OCI-LY7 (cell line): ENCODE measurements at regions not wholly inside any gene's neighbourhood (a gene's known extent, or its start where the extent isn't known, plus 50 kb on each side); places are given as distances from the start of the nearest gene placed in this dataset.

Experiments used
- BruUV-seq: library from RNA; stranded (reverse); fragments of 400-500 nt; replicated peaks from 2 replicates; lab custom pipeline; 2021; lab: Mats Ljungman, UMichigan
- CTCF ChIA-PET: fragments of 300-600 bp; sonication (Branson Sonifier 250); formaldehyde crosslinking; loops from one replicate; lab custom pipeline; 2022; ENCODE audit warnings: antibody characterized with exemption; ENCODE audit not compliant: unreplicated experiment; lab: Charles Lee
- POLR2A ChIA-PET: fragments of 300-600 bp; sonication (Branson Sonifier 250); formaldehyde crosslinking; loops from one replicate; lab custom pipeline; 2022; ENCODE audit warnings: antibody characterized with exemption; lab: Charles Lee
- DNase-seq: peaks from one replicate; pipeline ENCODE4 v3.0.0-alpha.2; 2015; ENCODE audit warnings: low spot score
- H2AFZ ChIP-seq: fragments of 200-600 bp; sonication (generic), shearing (Covaris generic); 2 replicates; pipeline ENCODE4 v1.6.1; 2014; ENCODE audit warnings: mild to moderate bottlenecking, antibody characterized with exemption, low read length, moderate library complexity
- H3K27ac ChIP-seq: fragments of 200-600 bp; sonication (generic); 2 replicates; pipeline ENCODE4 v1.5.1; 2014; ENCODE audit warnings: mixed run types, low read depth, mild to moderate bottlenecking, moderate library complexity, low read length, inconsistent platforms; ENCODE audit not compliant: poor library complexity, severe bottlenecking
- H3K36me3 ChIP-seq: fragments of 200-600 bp; sonication (generic); 2 replicates; pipeline ENCODE4 v1.6.1; 2014; ENCODE audit warnings: mild to moderate bottlenecking, antibody characterized with exemption, low read length, moderate library complexity, mixed read lengths; ENCODE audit not compliant: insufficient read depth
- H3K4me1 ChIP-seq: fragments of 200-600 bp; sonication (generic); 2 replicates; pipeline ENCODE4 v1.5.1; 2014; ENCODE audit warnings: mild to moderate bottlenecking, low read length; ENCODE audit not compliant: insufficient read depth, poor library complexity, severe bottlenecking
- H3K4me2 ChIP-seq: fragments of 200-600 bp; sonication (generic); 2 replicates; pipeline ENCODE4 v1.6.1; 2014; ENCODE audit warnings: mild to moderate bottlenecking, low read length
- H3K4me3 ChIP-seq: fragments of 200-600 bp; sonication (generic); 2 replicates; pipeline ENCODE4 v1.5.1; 2014; ENCODE audit warnings: mild to moderate bottlenecking, low read depth, low read length; ENCODE audit not compliant: poor library complexity, severe bottlenecking
- H3K79me2 ChIP-seq: fragments of 200-600 bp; sonication (generic); 2 replicates; pipeline ENCODE4 v1.6.1; 2016; ENCODE audit warnings: low read depth, mild to moderate bottlenecking, low read length, moderate library complexity, mixed read lengths; ENCODE audit not compliant: insufficient read depth
- H3K9me2 ChIP-seq: fragments of 200-600 bp; sonication (generic); 2 replicates; pipeline ENCODE4 v1.6.1; 2016; ENCODE audit warnings: mild to moderate bottlenecking, low read length, mixed read lengths; ENCODE audit not compliant: insufficient read depth
- H3K9me3 ChIP-seq: fragments of 200-600 bp; sonication (generic); 2 replicates; pipeline ENCODE4 v1.6.1; 2014; ENCODE audit warnings: mild to moderate bottlenecking, mixed run types, low read length, mixed read lengths
- H4K20me1 ChIP-seq: fragments of 200-600 bp; sonication (generic); 2 replicates; pipeline ENCODE4 v1.6.1; 2014; ENCODE audit warnings: mild to moderate bottlenecking, antibody characterized with exemption, low read length, moderate library complexity, mixed read lengths; ENCODE audit not compliant: insufficient read depth
- EZH2phosphoT487 ChIP-seq: fragments of 200-600 bp; sonication (generic); IDR thresholded peaks from 2 replicates; pipeline ENCODE4 v1.6.1; 2018; ENCODE audit warnings: low read depth, borderline replicate concordance, mild to moderate bottlenecking, mixed run types, antibody characterized with exemption, low read length, moderate library complexity, mixed read lengths
- intact Hi-C: fragments of 100-400 bp; cut with micrococcal nuclease; formaldehyde crosslinking; loops from one replicate; pipeline ENCODE4 v1.10.0; 2022; ENCODE audit not compliant: unreplicated experiment
- TF ChIP-seq, protein P1 (sequence below): fragments of 200-600 bp; sonication (generic); conservative IDR thresholded peaks from 2 replicates; pipeline ENCODE4 v1.5.1; 2014; ENCODE audit warnings: mild to moderate bottlenecking, antibody characterized with exemption, low read length, moderate library complexity, mixed read lengths

- Histone ChIP-seq H3K4me1 (no peaks in the 10 kb centered on the region), H3K4me3 (no peak overlapping the region), H3K9me2 (0 out of 2 replicates have a peak, but pooled peaks cover 2% of the 10 kb centered on the region), H4K20me1 (no peaks in the 10 kb centered on the region), H2AFZ (no peak overlapping the region), H3K36me3 (no peaks in the 10 kb centered on the region), H3K79me2 (no peaks in the 10 kb centered on the region), H3K9me3 (no peaks in the 10 kb centered on the region), H3K4me2 (no peak overlapping the region), H3K27ac (no peak overlapping the region)
- CTCF ChIA-PET: interaction anchor here (0.5 kb wide), 1 partner anchor 49 kb away, joined by 3 read pairs; no protein-coding TSS in a partner anchor
- intact Hi-C loops: no loop called here
- POLR2A ChIA-PET: interaction anchor here (0.7 to 1.7 kb wide), 9 partner anchors 11 to 653 kb away, joined by 3 to 4 read pairs (median 3); partner anchors contain the start of gene GPC5
- TF ChIP-seq EZH2phosphoT487: no peak
- TF ChIP-seq, protein P1, sequence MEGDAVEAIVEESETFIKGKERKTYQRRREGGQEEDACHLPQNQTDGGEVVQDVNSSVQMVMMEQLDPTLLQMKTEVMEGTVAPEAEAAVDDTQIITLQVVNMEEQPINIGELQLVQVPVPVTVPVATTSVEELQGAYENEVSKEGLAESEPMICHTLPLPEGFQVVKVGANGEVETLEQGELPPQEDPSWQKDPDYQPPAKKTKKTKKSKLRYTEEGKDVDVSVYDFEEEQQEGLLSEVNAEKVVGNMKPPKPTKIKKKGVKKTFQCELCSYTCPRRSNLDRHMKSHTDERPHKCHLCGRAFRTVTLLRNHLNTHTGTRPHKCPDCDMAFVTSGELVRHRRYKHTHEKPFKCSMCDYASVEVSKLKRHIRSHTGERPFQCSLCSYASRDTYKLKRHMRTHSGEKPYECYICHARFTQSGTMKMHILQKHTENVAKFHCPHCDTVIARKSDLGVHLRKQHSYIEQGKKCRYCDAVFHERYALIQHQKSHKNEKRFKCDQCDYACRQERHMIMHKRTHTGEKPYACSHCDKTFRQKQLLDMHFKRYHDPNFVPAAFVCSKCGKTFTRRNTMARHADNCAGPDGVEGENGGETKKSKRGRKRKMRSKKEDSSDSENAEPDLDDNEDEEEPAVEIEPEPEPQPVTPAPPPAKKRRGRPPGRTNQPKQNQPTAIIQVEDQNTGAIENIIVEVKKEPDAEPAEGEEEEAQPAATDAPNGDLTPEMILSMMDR: no peak
- no peak for DNase-seq
- no TSS peak for BruUV-seq
Measured at GRCh38 chr13:91144054-91144453, 203.4 kb upstream of the MIR17HG start.

DNA sequence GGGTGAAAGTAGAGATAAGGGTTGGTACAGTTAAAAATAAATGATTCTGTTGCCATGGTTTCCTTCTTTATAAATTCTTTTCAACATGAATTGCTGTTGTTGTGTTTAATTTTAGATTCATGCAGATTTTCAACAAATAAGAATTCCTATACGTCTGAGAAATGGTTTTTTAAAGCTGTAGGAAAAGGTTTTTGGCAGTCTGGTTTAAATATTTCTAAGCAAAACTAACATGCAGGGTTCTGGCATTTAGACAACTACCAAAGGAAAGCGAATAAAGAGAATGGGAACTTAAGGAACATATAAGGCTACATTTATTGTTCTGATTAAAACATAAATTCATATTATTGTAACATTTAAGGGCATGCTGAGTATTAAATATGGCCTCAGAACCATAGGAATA is 203.0 kb upstream of the MIR17HG start:
- no peak overlapping the region for H2AFZ ChIP-seq
- H3K4me3 ChIP-seq: no peak overlapping the region
- ChIA-PET CTCF (no interaction called here), POLR2A (interaction anchor here (0.7 to 3.0 kb wide), 7 partner anchors 10 to 653 kb away, joined by 3 to 13 read pairs (median 3); partner anchors contain the start of gene GPC5)
- H3K79me2 ChIP-seq: no peaks in the 10 kb centered on the region
- H3K27ac ChIP-seq: no peak overlapping the region
- no peaks in the 10 kb centered on the region for H3K4me1 ChIP-seq
- H3K9me3 ChIP-seq: no peaks in the 10 kb centered on the region
- TF ChIP-seq, protein P1: no peak
- no peak for TF ChIP-seq EZH2phosphoT487
- intact Hi-C loops: no loop called here
- no peaks in the 10 kb centered on the region for H3K36me3 ChIP-seq
- H3K9me2 ChIP-seq: 0 out of 2 replicates have a peak, but pooled peaks cover 2% of the 10 kb centered on the region
- no TSS peak for BruUV-seq
- H3K4me2 ChIP-seq: no peak overlapping the region
- no peak for DNase-seq
- no peaks in the 10 kb centered on the region for H4K20me1 ChIP-seq

- no TSS peak for BruUV-seq
- no peaks in the 10 kb centered on the region for H4K20me1 ChIP-seq
Measured at GRCh38 chr13:91145571-91146205, 201.8 kb upstream of the MIR17HG start.

More at GRCh38 chr13:91145571-91146205, 201.8 kb upstream of the MIR17HG start:
- Histone ChIP-seq H3K36me3 (no peaks in the 10 kb centered on the region), H3K9me2 (0 out of 2 replicates have a peak, but pooled peaks cover 2% of the 10 kb centered on the region), H2AFZ (no peak overlapping the region), H3K4me1 (no peaks in the 10 kb centered on the region), H3K4me2 (no peak overlapping the region), H3K79me2 (no peaks in the 10 kb centered on the region), H3K9me3 (no peaks in the 10 kb centered on the region), H3K4me3 (no peak overlapping the region), H3K27ac (no peak overlapping the region)
- ChIA-PET CTCF (no interaction called here), POLR2A (interaction anchor here (0.5 to 3.0 kb wide), 19 partner anchors 9 to 1202 kb away, joined by 3 to 20 read pairs (median 4); no protein-coding TSS in a partner anchor)
- DNase-seq: no peak
- TF ChIP-seq EZH2phosphoT487: no peak
- TF ChIP-seq, protein P1: no peak
- intact Hi-C loops: no loop called here
